OCI-LY1 (cell line): ENCODE measurements at regions not wholly inside any gene's neighbourhood (a gene's known extent, or its start where the extent isn't known, plus 50 kb on each side); places are given as distances from the start of the nearest gene placed in this dataset.

Experiments
- EZH2 ChIP-seq: fragments of 200-600 bp; sonication (generic), shearing (Covaris generic); IDR thresholded peaks from 2 replicates; pipeline ENCODE4 v1.8.0; 2017; ENCODE audit warnings: borderline replicate concordance, mixed run types, mild to moderate bottlenecking, antibody characterized with exemption, low read length, moderate library complexity, mixed read lengths
- TF ChIP-seq, protein P1 (sequence below): fragments of 200-600 bp; sonication (generic), shearing (Covaris generic); IDR thresholded peaks from 2 replicates; pipeline ENCODE4 v1.5.1; 2017; ENCODE audit warnings: mild to moderate bottlenecking, antibody characterized with exemption, low read length, moderate library complexity, mixed read lengths

DNA sequence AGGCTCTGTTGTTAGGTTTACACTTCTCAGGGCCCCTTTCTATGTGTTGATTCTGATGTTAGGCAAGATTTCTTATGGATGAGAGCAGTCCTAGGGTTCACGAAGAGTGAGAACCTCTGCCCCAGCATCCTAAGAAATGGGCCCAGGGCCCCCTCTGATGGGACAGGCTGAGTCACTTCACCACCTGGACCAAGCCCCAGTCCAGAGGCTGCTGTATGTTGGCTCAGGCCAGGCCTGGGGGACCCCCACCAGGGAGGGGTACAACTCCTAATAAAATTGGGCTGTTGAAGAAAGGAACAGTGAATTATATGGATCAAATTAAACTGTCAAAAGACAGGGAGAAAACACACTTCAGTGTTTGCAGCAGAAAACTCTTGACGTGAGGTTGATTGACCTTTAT, 365.9 kb upstream of the HS6ST1 start:
- no peak for TF ChIP-seq EZH2
- TF ChIP-seq, protein P1, sequence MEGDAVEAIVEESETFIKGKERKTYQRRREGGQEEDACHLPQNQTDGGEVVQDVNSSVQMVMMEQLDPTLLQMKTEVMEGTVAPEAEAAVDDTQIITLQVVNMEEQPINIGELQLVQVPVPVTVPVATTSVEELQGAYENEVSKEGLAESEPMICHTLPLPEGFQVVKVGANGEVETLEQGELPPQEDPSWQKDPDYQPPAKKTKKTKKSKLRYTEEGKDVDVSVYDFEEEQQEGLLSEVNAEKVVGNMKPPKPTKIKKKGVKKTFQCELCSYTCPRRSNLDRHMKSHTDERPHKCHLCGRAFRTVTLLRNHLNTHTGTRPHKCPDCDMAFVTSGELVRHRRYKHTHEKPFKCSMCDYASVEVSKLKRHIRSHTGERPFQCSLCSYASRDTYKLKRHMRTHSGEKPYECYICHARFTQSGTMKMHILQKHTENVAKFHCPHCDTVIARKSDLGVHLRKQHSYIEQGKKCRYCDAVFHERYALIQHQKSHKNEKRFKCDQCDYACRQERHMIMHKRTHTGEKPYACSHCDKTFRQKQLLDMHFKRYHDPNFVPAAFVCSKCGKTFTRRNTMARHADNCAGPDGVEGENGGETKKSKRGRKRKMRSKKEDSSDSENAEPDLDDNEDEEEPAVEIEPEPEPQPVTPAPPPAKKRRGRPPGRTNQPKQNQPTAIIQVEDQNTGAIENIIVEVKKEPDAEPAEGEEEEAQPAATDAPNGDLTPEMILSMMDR = no peak
